Naive thymus-derived CD4-positive, alpha-beta T cell (primary cell): ENCODE measurements at regions not wholly inside any gene's neighbourhood (a gene's known extent, or its start where the extent isn't known, plus 50 kb on each side); places are given as distances from the start of the nearest gene placed in this dataset.

Experiments
- ATAC-seq: fragments of 150-1000 bp; cut with Tn5 transposase; 2 replicates; pipeline ENCODE4 v1.10.0; 2021; ENCODE audit warnings: mild to moderate bottlenecking, moderate library complexity
- CTCF ChIA-PET: fragments of 350-600 bp; sonication (Branson Sonifier 250); formaldehyde crosslinking; loops from one replicate; lab custom pipeline; 2021; ENCODE audit warnings: antibody characterized with exemption; lab: Charles Lee
- POLR2A ChIA-PET: fragments of 350-600 bp; sonication (Branson Sonifier 250); formaldehyde crosslinking; loops from one replicate; lab custom pipeline; 2021; ENCODE audit warnings: antibody characterized with exemption, inconsistent platforms; lab: Charles Lee
- DNase-seq, 9 donors: peaks; one replicate each; pipeline versions ENCODE4 v3.0.0 to v3.0.0-alpha.2; 2020 to 2022; ENCODE audit warnings: mixed read lengths in 1 of 9
- H3K27ac ChIP-seq: one replicate; pipeline ENCODE4 v1.7.0; 2013; ENCODE audit warnings: mild to moderate bottlenecking, low read depth, low read length, moderate library complexity
- H3K27me3 ChIP-seq, 2 donors: one replicate each; pipeline ENCODE4 v1.7.0; 2013; ENCODE audit warnings: low read length in 2 of 2, mild to moderate bottlenecking in 2 of 2, moderate library complexity in 2 of 2; ENCODE audit not compliant: control insufficient read depth in 2 of 2, insufficient read depth in 2 of 2
- H3K36me3 ChIP-seq, 3 experiments: 1 replicate in 2 of 3; 2 replicates in 1 of 3; pipeline ENCODE4 v1.7.0; 2013; ENCODE audit warnings: low read length in 3 of 3, mild to moderate bottlenecking in 3 of 3, moderate library complexity in 1 of 3; ENCODE audit not compliant: insufficient read depth in 3 of 3, control insufficient read depth in 2 of 3
- H3K4me1 ChIP-seq, 2 donors: one replicate each; pipeline ENCODE4 v1.7.0; 2013; ENCODE audit warnings: low read length in 2 of 2, mild to moderate bottlenecking in 2 of 2, moderate library complexity in 1 of 2; ENCODE audit not compliant: control insufficient read depth in 2 of 2, insufficient read depth in 2 of 2
- H3K4me3 ChIP-seq: 2 replicates; pipeline ENCODE4 v1.7.0; 2013; ENCODE audit warnings: mild to moderate bottlenecking, low read length
- H3K9me3 ChIP-seq, 3 experiments: 1 replicate in 2 of 3; 2 replicates in 1 of 3; pipeline ENCODE4 v1.7.0; 2013; ENCODE audit warnings: low read length in 3 of 3; ENCODE audit not compliant: control insufficient read depth in 2 of 3
- H3K27ac Mint-ChIP-seq, 9 donors: one replicate each; pipeline ENCODE4 v1.8.0; 2020 to 2022; ENCODE audit warnings: mixed read lengths in 9 of 9, mild to moderate bottlenecking in 8 of 9, moderate library complexity in 5 of 9, inconsistent platforms in 2 of 9
- H3K27me3 Mint-ChIP-seq, 5 donors: one replicate each; pipeline ENCODE4 v1.8.0; 2021 to 2022; ENCODE audit warnings: mixed read lengths in 5 of 5, mild to moderate bottlenecking in 1 of 5
- H3K36me3 Mint-ChIP-seq, 5 donors: one replicate each; pipeline ENCODE4 v1.8.0; 2020 to 2022; ENCODE audit warnings: mixed read lengths in 5 of 5, mild to moderate bottlenecking in 3 of 5, inconsistent platforms in 1 of 5
- H3K4me1 Mint-ChIP-seq, 7 donors: one replicate each; pipeline ENCODE4 v1.8.0; 2020 to 2022; ENCODE audit warnings: mixed read lengths in 7 of 7, mild to moderate bottlenecking in 3 of 7, inconsistent platforms in 1 of 7
- H3K4me3 Mint-ChIP-seq, 10 donors: one replicate each; pipeline ENCODE4 v1.8.0; 2020 to 2022; ENCODE audit warnings: mild to moderate bottlenecking in 10 of 10, mixed read lengths in 10 of 10, moderate library complexity in 6 of 10, inconsistent platforms in 2 of 10
- H3K9me3 Mint-ChIP-seq, 11 donors: one replicate each; pipeline ENCODE4 v1.8.0; 2020 to 2022; ENCODE audit warnings: mixed read lengths in 11 of 11, mild to moderate bottlenecking in 4 of 11, inconsistent platforms in 1 of 11, moderate library complexity in 1 of 11
- intact Hi-C, 2 donors: fragments of 100-400 bp; cut with micrococcal nuclease; formaldehyde crosslinking; loops; one replicate each; pipeline ENCODE4 v1.15.1; 2023

- POLR2A ChIA-PET = no interaction called here
These were observed 67.6 kb upstream of the CMC1 start for GRCh38 chr3:28173836-28174235.

GRCh38 chr3:28186748-28187147, 54.7 kb upstream of the CMC1 start:
- intact Hi-C loops = no loop called here
- peaks cover 0 to 5% (median 0%) of the 10 kb centered on the region in 5 donors for H3K36me3 Mint-ChIP-seq
- CTCF ChIA-PET = no interaction called here
- DNase-seq (no peak), ATAC-seq (no peak)
- POLR2A ChIA-PET = no interaction called here
- H3K27me3 Mint-ChIP-seq = no peaks in the 10 kb centered on the region
- no peak overlapping the region for H3K27ac ChIP-seq
- H3K4me3 ChIP-seq = no peak overlapping the region
- no peaks in the 10 kb centered on the region for H3K4me1 ChIP-seq
- peaks cover 0 to 7% (median 0%) of the 10 kb centered on the region in 11 donors for H3K9me3 Mint-ChIP-seq
- H3K4me3 Mint-ChIP-seq = no peak overlapping the region
- H3K9me3 ChIP-seq = no peaks in the 10 kb centered on the region
- H3K4me1 Mint-ChIP-seq = no peaks in the 10 kb centered on the region
- H3K36me3 ChIP-seq = no peaks in the 10 kb centered on the region
- no peak overlapping the region for H3K27ac Mint-ChIP-seq
- H3K27me3 ChIP-seq = no peaks in the 10 kb centered on the region

More at GRCh38 chr3:28173836-28174235, 67.6 kb upstream of the CMC1 start:
- no peak overlapping the region for H3K27ac ChIP-seq
- intact Hi-C loops = loop anchor here (2.0 to 5.0 kb wide), 4 partner anchors 21 to 452 kb away; partner anchors contain the start of genes CMC1 (in 2 of the 2) and EOMES (in 2 of the 2)
- no peak overlapping the region for H3K4me3 ChIP-seq
- Mint-ChIP-seq H3K27me3 (no peaks in the 10 kb centered on the region), H3K9me3 (peaks cover 0 to 7% (median 0%) of the 10 kb centered on the region in 11 donors), H3K27ac (no peak overlapping the region), H3K36me3 (peaks cover 0 to 27% (median 3%) of the 10 kb centered on the region in 5 donors), H3K4me3 (no peak overlapping the region), H3K4me1 (peaks cover 6 to 24% (median 18%) of the 10 kb centered on the region in 7 donors)
- H3K4me1 ChIP-seq = peaks cover 5 to 9% of the 10 kb centered on the region in 2 donors
- no peaks in the 10 kb centered on the region for H3K36me3 ChIP-seq
- ATAC-seq (no peak), DNase-seq (no peak)
- CTCF ChIA-PET = no interaction called here
- no peaks in the 10 kb centered on the region for H3K9me3 ChIP-seq
- no peaks in the 10 kb centered on the region for H3K27me3 ChIP-seq

GRCh38 chr3:28188686-28189085, 52.7 kb upstream of the CMC1 start:
- Histone ChIP-seq H3K9me3 (no peaks in the 10 kb centered on the region), H3K36me3 (no peaks in the 10 kb centered on the region), H3K4me1 (no peaks in the 10 kb centered on the region), H3K27ac (no peak overlapping the region), H3K27me3 (no peaks in the 10 kb centered on the region), H3K4me3 (no peak overlapping the region)
- ChIA-PET CTCF (no interaction called here), POLR2A (no interaction called here)
- DNase-seq (no peak), ATAC-seq (no peak)
- Mint-ChIP-seq H3K36me3 (peaks cover 0 to 5% (median 0%) of the 10 kb centered on the region in 5 donors), H3K4me3 (no peak overlapping the region), H3K27me3 (no peaks in the 10 kb centered on the region), H3K4me1 (no peaks in the 10 kb centered on the region), H3K9me3 (peaks cover 0 to 7% (median 0%) of the 10 kb centered on the region in 11 donors), H3K27ac (no peak overlapping the region)
- intact Hi-C loops = no loop called here

- ChIA-PET POLR2A (no interaction called here), CTCF (no interaction called here)
- H3K4me1 Mint-ChIP-seq = no peaks in the 10 kb centered on the region
- peaks cover 0 to 6% (median 0%) of the 10 kb centered on the region in 11 donors for H3K9me3 Mint-ChIP-seq
- Histone ChIP-seq H3K27ac (no peak overlapping the region), H3K4me3 (no peak overlapping the region), H3K27me3 (no peaks in the 10 kb centered on the region), H3K36me3 (no peaks in the 10 kb centered on the region), H3K4me1 (no peaks in the 10 kb centered on the region), H3K9me3 (no peaks in the 10 kb centered on the region)
- peaks cover 0 to 5% (median 0%) of the 10 kb centered on the region in 5 donors for H3K36me3 Mint-ChIP-seq
- ATAC-seq (no peak), DNase-seq (no peak)
- H3K4me3 Mint-ChIP-seq = no peak overlapping the region
- H3K27me3 Mint-ChIP-seq = no peaks in the 10 kb centered on the region
- intact Hi-C loops = no loop called here
- no peak overlapping the region for H3K27ac Mint-ChIP-seq
These were observed 50.1 kb upstream of the CMC1 start for GRCh38 chr3:28191363-28191762.
